K562 (cell line): ENCODE measurements at regions not wholly inside any gene's neighbourhood (a gene's known extent, or its start where the extent isn't known, plus 50 kb on each side); places are given as distances from the start of the nearest gene placed in this dataset.

Experiments
- ATAC-seq: fragments of 200-7000 bp; cut with Tn5 transposase; 3 replicates; pipeline ENCODE4 v1.9.1; 2020; ENCODE audit warnings: moderate library complexity
- BruUV-seq: library from RNA; stranded (reverse); fragments of 400-500 nt; replicated peaks from 2 replicates; lab custom pipeline; 2021; lab: Mats Ljungman, UMichigan
- CTCF ChIA-PET: fragments of 300-600 bp; formaldehyde crosslinking; extraction: SDS; loops from one replicate; lab custom pipeline; 2021; ENCODE audit warnings: low intra/inter-chr PET ratio; lab: Yijun Ruan, JAX
- POLR2A ChIA-PET: fragments of 300-600, 350-650 bp; sonication (Branson Sonifier 250); formaldehyde crosslinking; extraction: SDS; loops from one replicate; lab custom pipeline; 2021; ENCODE audit warnings: antibody characterized with exemption, inconsistent platforms; lab: Yijun Ruan, JAX
- DNase-seq, 4 experiments: peaks; one replicate each; pipeline versions ENCODE4 v3.0.0 to v3.0.0-alpha.2; 2011 to 2018; ENCODE audit warnings: low spot score in 3 of 4, mixed read lengths in 3 of 4; ENCODE audit errors: extremely low read depth in 1 of 4
- FAIRE-seq: peaks from 2 replicates; lab custom pipeline; 2011; peaks lifted over from hg19 to GRCh38; lab: Jason Lieb, UNC
- H2AFZ ChIP-seq: 2 replicates; pipeline ENCODE4 v1.6.0; 2011; ENCODE audit warnings: low read depth, low read length, control low read depth, inconsistent platforms
- H3K27ac ChIP-seq: fragments of 200-600 bp; 3 replicates; pipeline ENCODE4 v1.8.0; 2011; ENCODE audit warnings: low read depth, mild to moderate bottlenecking, control low read depth, inconsistent platforms, low read length, moderate library complexity, mixed read lengths; ENCODE audit errors: extremely low read depth
- H3K27me3 ChIP-seq, 2 experiments: fragments of 300-600 bp in 1 of 2; 2 replicates in 1 of 2; 3 replicates in 1 of 2; pipeline versions ENCODE4 v1.6.0 to v1.8.0; 2011; ENCODE audit warnings: inconsistent platforms in 2 of 2, low read length in 2 of 2, mild to moderate bottlenecking in 1 of 2, mixed read lengths in 1 of 2, moderate library complexity in 1 of 2; ENCODE audit not compliant: control insufficient read depth in 2 of 2, insufficient read depth in 2 of 2
- H3K36me3 ChIP-seq: fragments of 300-600 bp; 3 replicates; pipeline ENCODE4 v1.8.0; 2011; ENCODE audit warnings: mild to moderate bottlenecking, low read length, inconsistent platforms; ENCODE audit not compliant: control insufficient read depth, insufficient read depth
- H3K4me1 ChIP-seq, 2 experiments: fragments of 200-600 bp in 1 of 2; replicated peaks in 1 of 2; 2 replicates in 1 of 2; 3 replicates in 1 of 2; pipeline versions ENCODE4 v1.5.1 to v1.8.0; 2011; ENCODE audit warnings: inconsistent platforms in 2 of 2, low read length in 2 of 2, mild to moderate bottlenecking in 1 of 2, mixed read lengths in 1 of 2, moderate library complexity in 1 of 2; ENCODE audit not compliant: control insufficient read depth in 2 of 2, insufficient read depth in 2 of 2
- H3K4me2 ChIP-seq: 2 replicates; pipeline ENCODE4 v1.6.1; 2011; ENCODE audit warnings: low read length, control low read depth, inconsistent platforms, mixed read lengths; ENCODE audit not compliant: insufficient read depth
- H3K4me3 ChIP-seq: fragments of 200-600 bp; sonication (generic), shearing (Covaris generic); 2 replicates; pipeline ENCODE4 v1.5.1; 2016; ENCODE audit warnings: control low read depth, inconsistent platforms
- H3K79me2 ChIP-seq: fragments of 200-600 bp; 3 replicates; pipeline ENCODE4 v1.8.0; 2011; ENCODE audit warnings: low read length, inconsistent platforms; ENCODE audit not compliant: control insufficient read depth, insufficient read depth
- H3K9ac ChIP-seq, 2 experiments: 2 replicates each; pipeline versions ENCODE4 v1.6.0 to v1.6.1; 2011; ENCODE audit warnings: low read depth in 2 of 2, low read length in 2 of 2, control low read depth in 1 of 2, inconsistent platforms in 1 of 2, mild to moderate bottlenecking in 1 of 2, mixed read lengths in 1 of 2; ENCODE audit not compliant: insufficient read depth in 1 of 2
- H3K9me1 ChIP-seq: one replicate; pipeline ENCODE4 v1.6.0; 2011; ENCODE audit warnings: inconsistent platforms, mild to moderate bottlenecking, low read length, moderate library complexity; ENCODE audit not compliant: control insufficient read depth, insufficient read depth
- H3K9me3 ChIP-seq: replicated peaks from 2 replicates; pipeline ENCODE4 v1.5.1; 2011; ENCODE audit warnings: low read depth, low read length, inconsistent platforms; ENCODE audit not compliant: control insufficient read depth, insufficient read depth
- H4K20me1 ChIP-seq: replicated peaks from 2 replicates; pipeline ENCODE4 v1.6.1; 2011; ENCODE audit warnings: low read length, inconsistent platforms, mixed read lengths; ENCODE audit not compliant: control insufficient read depth, insufficient read depth
- GATA2 ChIP-seq: sonication (generic); formaldehyde crosslinking; IDR thresholded peaks from 2 replicates; pipeline ENCODE4 v1.4.0; 2020; ENCODE audit warnings: mild to moderate bottlenecking, missing genetic modification reagents
- PHF21A ChIP-seq: fragments of 450-650 bp; IDR thresholded peaks from 2 replicates; pipeline ENCODE4 v1.6.1; 2017; ENCODE audit warnings: low read depth, borderline replicate concordance
- SOX6 ChIP-seq: fragments of 450-650 bp; IDR thresholded peaks from 2 replicates; pipeline ENCODE4 v1.6.1; 2014; ENCODE audit warnings: mild to moderate bottlenecking
- SREBF2 ChIP-seq: sonication (generic); formaldehyde crosslinking; IDR thresholded peaks from 2 replicates; pipeline ENCODE4 v1.4.0; 2020; ENCODE audit warnings: mild to moderate bottlenecking, missing genetic modification reagents
- ZBTB17 ChIP-seq: fragments of 450-650 bp; formaldehyde crosslinking; IDR thresholded peaks from 2 replicates; pipeline ENCODE4 v1.4.0; 2020; ENCODE audit warnings: mild to moderate bottlenecking
- ZNF76 ChIP-seq: fragments of 250-450 bp; sonication (Bioruptor Pico); IDR thresholded peaks from 2 replicates; pipeline ENCODE4 v1.4.0; 2020; ENCODE audit warnings: mild to moderate bottlenecking, moderate library complexity, borderline replicate concordance
- WGBS: fragments of 100-300 bp; shearing (Covaris generic); methylation state at CpG from one replicate; pipeline ENCODE4 v1.1.6; 2016; ENCODE audit warnings: low coverage, mixed read lengths; ENCODE audit not compliant: insufficient coverage; ENCODE audit errors: missing lambda C conversion rate; 5-methylcytosine and 5-hydroxymethylcytosine counted together
- in situ Hi-C: fragments of 300-500 bp; cut with MboI; formaldehyde crosslinking; loops from 4 replicates; pipeline ENCODE4 v1.15.0; 2018; ENCODE audit warnings: inconsistent platforms, mixed read lengths
- intact Hi-C: fragments of 100-400 bp; cut with micrococcal nuclease; formaldehyde crosslinking; loops from 2 replicates; pipeline ENCODE4 v1.14.2; 2022
- TF ChIP-seq, protein P1 (sequence below), 2 experiments: fragments of 450-650 bp in 1 of 2; sonication (generic) in 1 of 2; formaldehyde crosslinking in 1 of 2; IDR thresholded peaks; 2 replicates each; pipeline versions ENCODE4 v1.7.1 to v1.9.0; 2016 to 2022; ENCODE audit warnings: inconsistent platforms in 1 of 2, mild to moderate bottlenecking in 1 of 2, missing genetic modification reagents in 1 of 2
- TF ChIP-seq, protein P2 (sequence below): sonication (generic); formaldehyde crosslinking; IDR thresholded peaks from 2 replicates; pipeline ENCODE4 v1.8.0; 2022; ENCODE audit warnings: mild to moderate bottlenecking, missing genetic modification reagents

DNA sequence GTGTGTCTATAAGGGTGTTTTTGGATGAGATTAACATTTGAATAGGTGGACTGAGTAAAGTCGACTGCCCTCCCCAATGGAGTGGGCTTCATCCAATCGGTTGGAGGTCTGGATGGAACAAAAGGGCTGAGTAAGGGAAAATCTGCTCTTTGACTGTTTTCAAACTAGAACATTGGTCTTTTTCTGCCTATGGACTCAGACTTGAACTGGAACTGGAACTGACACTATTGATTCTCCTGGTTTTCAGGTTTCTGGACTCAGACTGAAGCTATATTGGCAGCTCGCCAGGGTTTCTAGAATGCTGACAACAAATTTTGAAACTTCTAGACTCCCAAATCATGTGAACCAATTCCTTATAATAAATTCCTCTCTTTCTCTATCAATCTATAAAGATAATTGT is 498.9 kb upstream of the EPHA7 start:
- Histone ChIP-seq H3K36me3 (no peaks in the 10 kb centered on the region), H3K9ac (no peak overlapping the region), H4K20me1 (no peaks in the 10 kb centered on the region), H3K27me3 (no peaks in the 10 kb centered on the region), H3K4me2 (no peak overlapping the region), H3K27ac (no peak overlapping the region), H3K9me1 (no peaks in the 10 kb centered on the region), H3K79me2 (no peaks in the 10 kb centered on the region), H3K4me1 (no peaks in the 10 kb centered on the region), H2AFZ (no peak overlapping the region), H3K4me3 (no peak overlapping the region), H3K9me3 (peaks cover 3% of the 10 kb centered on the region; the same call in 1 of the 2 replicates)
- no peak for ATAC-seq
- whole genome bisulfite sequencing: 0% methylated on average over 3 of the region's 3 CpGs
- BruUV-seq: no TSS peak
- FAIRE-seq: no peak
- TF ChIP-seq PHF21A (no peak), ZNF76 (CRISPR knock-in tag) (no peak), SREBF2 (no peak), GATA2 (CRISPR knock-in tag) (no peak), ZBTB17 (CRISPR knock-in tag) (no peak), SOX6 (no peak)
- TF ChIP-seq, protein P1, sequence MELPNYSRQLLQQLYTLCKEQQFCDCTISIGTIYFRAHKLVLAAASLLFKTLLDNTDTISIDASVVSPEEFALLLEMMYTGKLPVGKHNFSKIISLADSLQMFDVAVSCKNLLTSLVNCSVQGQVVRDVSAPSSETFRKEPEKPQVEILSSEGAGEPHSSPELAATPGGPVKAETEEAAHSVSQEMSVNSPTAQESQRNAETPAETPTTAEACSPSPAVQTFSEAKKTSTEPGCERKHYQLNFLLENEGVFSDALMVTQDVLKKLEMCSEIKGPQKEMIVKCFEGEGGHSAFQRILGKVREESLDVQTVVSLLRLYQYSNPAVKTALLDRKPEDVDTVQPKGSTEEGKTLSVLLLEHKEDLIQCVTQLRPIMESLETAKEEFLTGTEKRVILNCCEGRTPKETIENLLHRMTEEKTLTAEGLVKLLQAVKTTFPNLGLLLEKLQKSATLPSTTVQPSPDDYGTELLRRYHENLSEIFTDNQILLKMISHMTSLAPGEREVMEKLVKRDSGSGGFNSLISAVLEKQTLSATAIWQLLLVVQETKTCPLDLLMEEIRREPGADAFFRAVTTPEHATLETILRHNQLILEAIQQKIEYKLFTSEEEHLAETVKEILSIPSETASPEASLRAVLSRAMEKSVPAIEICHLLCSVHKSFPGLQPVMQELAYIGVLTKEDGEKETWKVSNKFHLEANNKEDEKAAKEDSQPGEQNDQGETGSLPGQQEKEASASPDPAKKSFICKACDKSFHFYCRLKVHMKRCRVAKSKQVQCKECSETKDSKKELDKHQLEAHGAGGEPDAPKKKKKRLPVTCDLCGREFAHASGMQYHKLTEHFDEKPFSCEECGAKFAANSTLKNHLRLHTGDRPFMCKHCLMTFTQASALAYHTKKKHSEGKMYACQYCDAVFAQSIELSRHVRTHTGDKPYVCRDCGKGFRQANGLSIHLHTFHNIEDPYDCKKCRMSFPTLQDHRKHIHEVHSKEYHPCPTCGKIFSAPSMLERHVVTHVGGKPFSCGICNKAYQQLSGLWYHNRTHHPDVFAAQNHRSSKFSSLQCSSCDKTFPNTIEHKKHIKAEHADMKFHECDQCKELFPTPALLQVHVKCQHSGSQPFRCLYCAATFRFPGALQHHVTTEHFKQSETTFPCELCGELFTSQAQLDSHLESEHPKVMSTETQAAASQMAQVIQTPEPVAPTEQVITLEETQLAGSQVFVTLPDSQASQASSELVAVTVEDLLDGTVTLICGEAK (IDR thresholded peaks at IDR 0.05): no peak
- TF ChIP-seq, protein P1 (CRISPR knock-in tag; IDR thresholded peaks at IDR 0.05): no peak
- TF ChIP-seq, protein P2, sequence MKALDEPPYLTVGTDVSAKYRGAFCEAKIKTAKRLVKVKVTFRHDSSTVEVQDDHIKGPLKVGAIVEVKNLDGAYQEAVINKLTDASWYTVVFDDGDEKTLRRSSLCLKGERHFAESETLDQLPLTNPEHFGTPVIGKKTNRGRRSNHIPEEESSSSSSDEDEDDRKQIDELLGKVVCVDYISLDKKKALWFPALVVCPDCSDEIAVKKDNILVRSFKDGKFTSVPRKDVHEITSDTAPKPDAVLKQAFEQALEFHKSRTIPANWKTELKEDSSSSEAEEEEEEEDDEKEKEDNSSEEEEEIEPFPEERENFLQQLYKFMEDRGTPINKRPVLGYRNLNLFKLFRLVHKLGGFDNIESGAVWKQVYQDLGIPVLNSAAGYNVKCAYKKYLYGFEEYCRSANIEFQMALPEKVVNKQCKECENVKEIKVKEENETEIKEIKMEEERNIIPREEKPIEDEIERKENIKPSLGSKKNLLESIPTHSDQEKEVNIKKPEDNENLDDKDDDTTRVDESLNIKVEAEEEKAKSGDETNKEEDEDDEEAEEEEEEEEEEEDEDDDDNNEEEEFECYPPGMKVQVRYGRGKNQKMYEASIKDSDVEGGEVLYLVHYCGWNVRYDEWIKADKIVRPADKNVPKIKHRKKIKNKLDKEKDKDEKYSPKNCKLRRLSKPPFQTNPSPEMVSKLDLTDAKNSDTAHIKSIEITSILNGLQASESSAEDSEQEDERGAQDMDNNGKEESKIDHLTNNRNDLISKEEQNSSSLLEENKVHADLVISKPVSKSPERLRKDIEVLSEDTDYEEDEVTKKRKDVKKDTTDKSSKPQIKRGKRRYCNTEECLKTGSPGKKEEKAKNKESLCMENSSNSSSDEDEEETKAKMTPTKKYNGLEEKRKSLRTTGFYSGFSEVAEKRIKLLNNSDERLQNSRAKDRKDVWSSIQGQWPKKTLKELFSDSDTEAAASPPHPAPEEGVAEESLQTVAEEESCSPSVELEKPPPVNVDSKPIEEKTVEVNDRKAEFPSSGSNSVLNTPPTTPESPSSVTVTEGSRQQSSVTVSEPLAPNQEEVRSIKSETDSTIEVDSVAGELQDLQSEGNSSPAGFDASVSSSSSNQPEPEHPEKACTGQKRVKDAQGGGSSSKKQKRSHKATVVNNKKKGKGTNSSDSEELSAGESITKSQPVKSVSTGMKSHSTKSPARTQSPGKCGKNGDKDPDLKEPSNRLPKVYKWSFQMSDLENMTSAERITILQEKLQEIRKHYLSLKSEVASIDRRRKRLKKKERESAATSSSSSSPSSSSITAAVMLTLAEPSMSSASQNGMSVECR: no peak
- no peak for DNase-seq
- CTCF ChIA-PET: no interaction called here
- POLR2A ChIA-PET: no interaction called here
- in situ Hi-C loops (no loop called here), intact Hi-C loops (no loop called here)
